PC-3 (cell line): ENCODE measurements at regions not wholly inside any gene's neighbourhood (a gene's known extent, or its start where the extent isn't known, plus 50 kb on each side); places are given as distances from the start of the nearest gene placed in this dataset.

ENCODE experiments used
- ATAC-seq: fragments of 200-7000 bp; cut with Tn5 transposase; 2 replicates; pipeline ENCODE4 v1.9.1; 2020; ENCODE audit warnings: mild to moderate bottlenecking, moderate library complexity
- BruUV-seq: library from RNA; stranded (reverse); fragments of 400-500 nt; replicated peaks from 2 replicates; lab custom pipeline; 2021; lab: Mats Ljungman, UMichigan
- CTCF ChIA-PET: fragments of 300-600 bp; sonication (Branson Sonifier 250); formaldehyde crosslinking; loops from one replicate; lab custom pipeline; 2022; ENCODE audit warnings: antibody characterized with exemption; lab: Charles Lee
- POLR2A ChIA-PET: fragments of 300-600 bp; sonication (Branson Sonifier 250); formaldehyde crosslinking; loops from one replicate; lab custom pipeline; 2022; ENCODE audit warnings: antibody characterized with exemption; ENCODE audit not compliant: unreplicated experiment; lab: Charles Lee
- DNase-seq: peaks from one replicate; pipeline ENCODE4 v3.0.0-alpha.2; 2015
- H2AFZ ChIP-seq: fragments of 300-600 bp; sonication (generic); 2 replicates; pipeline ENCODE4 v1.6.0; 2016; ENCODE audit warnings: antibody characterized with exemption, low read length
- H3F3A ChIP-seq: fragments of 300-600 bp; sonication (generic); one replicate; pipeline ENCODE4 v1.6.0; 2017; ENCODE audit warnings: antibody characterized with exemption, low read length, control low read depth, mild to moderate bottlenecking; ENCODE audit not compliant: unreplicated experiment
- H3K27ac ChIP-seq: fragments of 300-600 bp; sonication (generic); 2 replicates; pipeline ENCODE4 v1.5.1; 2016; ENCODE audit warnings: mild to moderate bottlenecking, low read length
- H3K27me3 ChIP-seq: fragments of 300-600 bp; sonication (generic); 2 replicates; pipeline ENCODE4 v1.6.1; 2016; ENCODE audit warnings: low read length, mixed read lengths
- H3K36me3 ChIP-seq: fragments of 300-600 bp; sonication (generic); 2 replicates; pipeline ENCODE4 v1.6.1; 2016; ENCODE audit warnings: low read depth, mixed run types, low read length, mixed read lengths
- H3K4me1 ChIP-seq: fragments of 300-600 bp; sonication (generic); 2 replicates; pipeline ENCODE4 v1.5.1; 2016; ENCODE audit warnings: low read length; ENCODE audit not compliant: insufficient read depth
- H3K4me2 ChIP-seq: fragments of 300-600 bp; sonication (generic); 2 replicates; pipeline ENCODE4 v1.6.0; 2016; ENCODE audit warnings: low read length
- H3K4me3 ChIP-seq: fragments of 300-600 bp; sonication (generic); 2 replicates; pipeline ENCODE4 v1.5.1; 2016; ENCODE audit warnings: mild to moderate bottlenecking, low read length, mixed read lengths
- H3K79me2 ChIP-seq: fragments of 300-600 bp; sonication (generic); 2 replicates; pipeline ENCODE4 v1.6.1; 2017; ENCODE audit warnings: low read length, mixed read lengths
- H3K9ac ChIP-seq: fragments of 300-600 bp; sonication (generic); 2 replicates; pipeline ENCODE4 v1.6.0; 2016; ENCODE audit warnings: mild to moderate bottlenecking, low read length
- H3K9me2 ChIP-seq: fragments of 300-600 bp; sonication (generic); replicated peaks from 2 replicates; pipeline ENCODE4 v1.6.1; 2016; ENCODE audit warnings: mixed run types, low read length, mixed read lengths
- H3K9me3 ChIP-seq: fragments of 300-600 bp; sonication (generic); 2 replicates; pipeline ENCODE4 v1.6.1; 2016; ENCODE audit warnings: low read length, mixed read lengths
- H4K20me1 ChIP-seq: fragments of 300-600 bp; sonication (generic); 2 replicates; pipeline ENCODE4 v1.6.1; 2016; ENCODE audit warnings: low read length, mixed read lengths
- CTCF ChIP-seq: fragments of 300-600 bp; sonication (generic); conservative IDR thresholded peaks from 2 replicates; pipeline ENCODE4 v1.5.1; 2017; ENCODE audit warnings: antibody characterized with exemption, low read depth, mild to moderate bottlenecking, low read length
- EZH2 ChIP-seq: fragments of 300-600 bp; sonication (generic); IDR thresholded peaks from one replicate; pipeline ENCODE4 v1.6.1; 2017; ENCODE audit warnings: antibody characterized with exemption, mild to moderate bottlenecking, low read length; ENCODE audit not compliant: unreplicated experiment
- EZH2phosphoT487 ChIP-seq: fragments of 300-600 bp; sonication (generic); IDR thresholded peaks from 2 replicates; pipeline ENCODE4 v1.6.1; 2018; ENCODE audit warnings: mild to moderate bottlenecking, antibody characterized with exemption, low read length, borderline replicate concordance
- intact Hi-C: fragments of 100-400 bp; cut with micrococcal nuclease; formaldehyde crosslinking; loops from 2 replicates; pipeline ENCODE4 v1.9.0; 2023

- CTCF ChIA-PET = interaction anchor here (0.6 kb wide), 1 partner anchor 89 kb away, joined by 4 read pairs; no protein-coding TSS in a partner anchor
- intact Hi-C loops = no loop called here
- H3K27me3 ChIP-seq = no peaks in the 10 kb centered on the region
These were observed 1319.1 kb downstream of the REEP3 start for GRCh38 chr10:64840341-64840740.

GRCh38 chr10:64846700-64847099 is 1325.5 kb downstream of the REEP3 start:
- TF ChIP-seq EZH2phosphoT487 (no peak), CTCF (no peak), EZH2 (no peak)
- Histone ChIP-seq H3K9me2 (no peaks in the 10 kb centered on the region; the same call in 1 of the 2 replicates), H2AFZ (no peak overlapping the region), H3K4me2 (no peak overlapping the region), H4K20me1 (no peaks in the 10 kb centered on the region), H3K27me3 (no peaks in the 10 kb centered on the region), H3K36me3 (no peaks in the 10 kb centered on the region), H3F3A (no peaks in the 10 kb centered on the region), H3K79me2 (no peaks in the 10 kb centered on the region), H3K27ac (no peak overlapping the region), H3K9me3 (no peaks in the 10 kb centered on the region), H3K9ac (no peak overlapping the region), H3K4me1 (no peaks in the 10 kb centered on the region; the same call in 1 of the 2 replicates), H3K4me3 (no peak overlapping the region)
- intact Hi-C loops = no loop called here
- BruUV-seq = no TSS peak
- ChIA-PET POLR2A (no interaction called here), CTCF (no interaction called here)
- ATAC-seq (no peak), DNase-seq (no peak)

More at GRCh38 chr10:64840341-64840740, 1319.1 kb downstream of the REEP3 start:
- POLR2A ChIA-PET = no interaction called here
- TF ChIP-seq EZH2phosphoT487 (no peak), EZH2 (no peak), CTCF (no peak)
- BruUV-seq = no TSS peak
- Histone ChIP-seq H2AFZ (no peak overlapping the region), H3K4me1 (no peaks in the 10 kb centered on the region; the same call in 1 of the 2 replicates), H3K36me3 (no peaks in the 10 kb centered on the region), H4K20me1 (no peaks in the 10 kb centered on the region), H3K4me3 (no peak overlapping the region), H3K4me2 (no peak overlapping the region), H3F3A (no peaks in the 10 kb centered on the region), H3K27ac (no peak overlapping the region), H3K9ac (no peak overlapping the region), H3K9me3 (no peaks in the 10 kb centered on the region), H3K79me2 (no peaks in the 10 kb centered on the region), H3K9me2 (no peaks in the 10 kb centered on the region; the same call in 1 of the 2 replicates)
- ATAC-seq (no peak), DNase-seq (no peak)

GRCh38 chr10:64855941-64856340 is 1334.7 kb downstream of the REEP3 start:
- DNase-seq (no peak), ATAC-seq (no peak)
- Histone ChIP-seq H3K27ac (no peak overlapping the region), H2AFZ (no peak overlapping the region), H4K20me1 (no peaks in the 10 kb centered on the region), H3K79me2 (no peaks in the 10 kb centered on the region), H3F3A (no peaks in the 10 kb centered on the region), H3K4me2 (no peak overlapping the region), H3K27me3 (no peaks in the 10 kb centered on the region), H3K4me1 (no peaks in the 10 kb centered on the region), H3K4me3 (no peak overlapping the region), H3K9ac (no peak overlapping the region), H3K36me3 (no peaks in the 10 kb centered on the region), H3K9me2 (no peaks in the 10 kb centered on the region), H3K9me3 (no peaks in the 10 kb centered on the region)
- ChIA-PET POLR2A (no interaction called here), CTCF (no interaction called here)
- intact Hi-C loops = no loop called here
- no TSS peak for BruUV-seq
- no peak for TF ChIP-seq EZH2phosphoT487
- no peak for TF ChIP-seq EZH2
